GM21717 (cell line): ENCODE measurements at regions not wholly inside any gene's neighbourhood (a gene's known extent, or its start where the extent isn't known, plus 50 kb on each side); places are given as distances from the start of the nearest gene placed in this dataset.
"Not testable (repeated sequence)": the region's sequence is repeated elsewhere in the genome, so short reads cannot be mapped to it uniquely, and the experiment has no call there.

Experiments
- ATAC-seq: cut with Tn5 transposase; IDR thresholded peaks from one replicate; pipeline ENCODE4 v1.9.1; 2021; ENCODE audit warnings: mild to moderate bottlenecking, moderate library complexity; ENCODE audit not compliant: unreplicated experiment

- no peak for ATAC-seq
These were observed 76.2 kb downstream of the RIN2 start for GRCh38 chr20:19834287-19834686.

- ATAC-seq: no peak
These were observed 76.7 kb downstream of the RIN2 start for GRCh38 chr20:19834783-19835182.

GRCh38 chr20:19835533-19836222, 77.6 kb downstream of the RIN2 start:
- ATAC-seq: no peak

GRCh38 chr20:19838468-19838867, 80.4 kb downstream of the RIN2 start:
- no peak for ATAC-seq

- ATAC-seq: no peak
These were observed 81.0 kb downstream of the RIN2 start for GRCh38 chr20:19839053-19839452.

GRCh38 chr20:19840111-19840710, 82.2 kb downstream of the RIN2 start:
- no peak for ATAC-seq

GRCh38 chr20:19841740-19842139, 83.7 kb downstream of the RIN2 start:
- ATAC-seq: no peak

- ATAC-seq: not testable (repeated sequence)
These were observed 86.8 kb downstream of the RIN2 start for GRCh38 chr20:19844850-19845249.

- ATAC-seq: no peak
These were observed 89.3 kb downstream of the RIN2 start for GRCh38 chr20:19847383-19847782.

GRCh38 chr20:19849341-19850197, 91.5 kb downstream of the RIN2 start:
- ATAC-seq: no peak

- no peak for ATAC-seq
These were observed 92.1 kb downstream of the RIN2 start for GRCh38 chr20:19850198-19850533.

GRCh38 chr20:19851861-19852260, 93.8 kb downstream of the RIN2 start:
- no peak for ATAC-seq

- ATAC-seq: no peak
These were observed 97.4 kb downstream of the RIN2 start for GRCh38 chr20:19855416-19855815.

- ATAC-seq: no peak
These were observed 100.7 kb downstream of the RIN2 start for GRCh38 chr20:19858466-19859371.

GRCh38 chr20:19859444-19859843, 101.4 kb downstream of the RIN2 start:
- ATAC-seq: no peak

- no peak for ATAC-seq
These were observed 102.7 kb downstream of the RIN2 start for GRCh38 chr20:19860737-19861136.

- ATAC-seq: no peak
These were observed 103.2 kb downstream of the RIN2 start for GRCh38 chr20:19861147-19861759.

GRCh38 chr20:19864130-19864529, 106.1 kb downstream of the RIN2 start:
- ATAC-seq: no peak

- no peak for ATAC-seq
These were observed 108.0 kb downstream of the RIN2 start for GRCh38 chr20:19866070-19866469.

GRCh38 chr20:19867074-19867473, 109.0 kb downstream of the RIN2 start:
- ATAC-seq: no peak
